HG02938 (cell line): ENCODE measurements at regions not wholly inside any gene's neighbourhood (a gene's known extent, or its start where the extent isn't known, plus 50 kb on each side); places are given as distances from the start of the nearest gene placed in this dataset.
"Not testable (repeated sequence)": the region's sequence is repeated elsewhere in the genome, so short reads cannot be mapped to it uniquely, and the experiment has no call there.

Experiments
- ATAC-seq: cut with Tn5 transposase; IDR thresholded peaks from one replicate; pipeline ENCODE4 v1.9.1; 2021; ENCODE audit warnings: mild to moderate bottlenecking, moderate library complexity; ENCODE audit not compliant: unreplicated experiment

- no peak for ATAC-seq
Observed at GRCh38 chr10:80741278-80741677, 203.6 kb downstream of the SH2D4B start.

GRCh38 chr10:80750268-80750667, 212.6 kb downstream of the SH2D4B start:
- no peak for ATAC-seq

GRCh38 chr10:80751940-80752339, 214.2 kb downstream of the SH2D4B start:
- no peak for ATAC-seq

- ATAC-seq, result no peak
Observed at GRCh38 chr10:80753612-80754011, 215.9 kb downstream of the SH2D4B start.

GRCh38 chr10:80755893-80756292, 218.2 kb downstream of the SH2D4B start:
- no peak for ATAC-seq

- no peak for ATAC-seq
Observed at GRCh38 chr10:80759693-80760092, 222.0 kb downstream of the SH2D4B start.

- peak; percentile 50 for ATAC-seq
Observed at GRCh38 chr10:80760914-80761371, 223.2 kb downstream of the SH2D4B start.

- ATAC-seq, result no peak
Observed at GRCh38 chr10:80767963-80768362, 230.3 kb downstream of the SH2D4B start.

- no peak for ATAC-seq
Observed at GRCh38 chr10:80769700-80770160, 232.0 kb downstream of the SH2D4B start.

GRCh38 chr10:80770239-80770638, 232.5 kb downstream of the SH2D4B start:
- no peak for ATAC-seq

- ATAC-seq, result no peak
Observed at GRCh38 chr10:80771285-80771684, 233.6 kb downstream of the SH2D4B start.

GRCh38 chr10:80771902-80772555, 234.3 kb downstream of the SH2D4B start:
- no peak for ATAC-seq

GRCh38 chr10:80772596-80772995, 234.9 kb downstream of the SH2D4B start:
- no peak for ATAC-seq

GRCh38 chr10:80784695-80785094, 247.0 kb downstream of the SH2D4B start:
- no peak for ATAC-seq

- no peak for ATAC-seq
Observed at GRCh38 chr10:80786322-80786721, 248.6 kb downstream of the SH2D4B start.

GRCh38 chr10:80787952-80788351, 250.2 kb downstream of the SH2D4B start:
- ATAC-seq, result no peak

GRCh38 chr10:80794994-80795393, 257.3 kb downstream of the SH2D4B start:
- ATAC-seq, result no peak

- no peak for ATAC-seq
Observed at GRCh38 chr10:80805343-80806020, 267.8 kb downstream of the SH2D4B start.

- ATAC-seq, result no peak
Observed at GRCh38 chr10:80814147-80814652, 276.5 kb downstream of the SH2D4B start.

- no peak for ATAC-seq
Observed at GRCh38 chr10:80829151-80829550, 291.4 kb downstream of the SH2D4B start.

GRCh38 chr10:80829562-80829961, 291.9 kb downstream of the SH2D4B start:
- ATAC-seq, result no peak

- not testable (repeated sequence) for ATAC-seq
Observed at GRCh38 chr10:80832693-80833092, 295.0 kb downstream of the SH2D4B start.
